ENCODE measurements at regions not wholly inside any gene's neighbourhood (a gene's known extent, or its start where the extent isn't known, plus 50 kb on each side); places are given as distances from the start of the nearest gene placed in this dataset.

GRCh38 chr3:40618158-40618557, 93.4 kb downstream of the ZNF621 start:
- TF ChIP-seq CTCF (conservative IDR thresholded peaks at IDR 0.05 in 1 of 2, IDR thresholded peaks at IDR 0.05 in 1 of 2; ENCODE audit: low read depth in 1 of 2, low read length in 2 of 2): no peak
- no peak for TF ChIP-seq EZH2 (IDR thresholded peaks at IDR 0.05; ENCODE audit: low read length, missing control alignments)

Measured in fibroblast of lung (primary cell).